ENCODE measurements at regions not wholly inside any gene's neighbourhood (a gene's known extent, or its start where the extent isn't known, plus 50 kb on each side); places are given as distances from the start of the nearest gene placed in this dataset.

- no TSS peak for BruUV-seq (replicated peaks)
- no peak for TF ChIP-seq MAFK (IDR thresholded peaks at IDR 0.05; ENCODE audit: low read depth, low read length)
- CTCF ChIA-PET: no interaction called here
These were observed 825.0 kb upstream of the KLHL29 start for GRCh38 chr2:22560021-22560420.

More at GRCh38 chr2:22560021-22560420, 825.0 kb upstream of the KLHL29 start:
- H2AK9ac ChIP-seq (replicated peaks; ENCODE audit: low read depth, low read length, poor library complexity): no peak overlapping the region
- no peak overlapping the region for H3K4me2 ChIP-seq (ENCODE audit: low read depth, low read length)
- H3K27me3 ChIP-seq (ENCODE audit: control insufficient read depth, insufficient read depth, low read length): no peaks in the 10 kb centered on the region
- no peak overlapping the region for H3K23ac ChIP-seq (ENCODE audit: low read depth, low read length)
- H3K9me3 ChIP-seq (ENCODE audit: control insufficient read depth, insufficient read depth, low read length): peaks cover 10% of the 10 kb centered on the region
- no peaks in the 10 kb centered on the region for H3K79me1 ChIP-seq (ENCODE audit: low read depth in 1 of 2, low read length in 2 of 2)
- intact Hi-C loops (cut with micrococcal nuclease) (no loop called here), in situ Hi-C loops (cut with MboI; ENCODE audit: low sequenced_read_pairs) (no loop called here), dilution Hi-C loops (cut with HindIII; ENCODE audit: low sequenced_read_pairs, unreplicated experiment) (no loop called here)
- H3K36me3 ChIP-seq (ENCODE audit: control insufficient read depth, insufficient read depth, low read length): no peaks in the 10 kb centered on the region
- H3K4ac ChIP-seq (ENCODE audit: low read depth, low read length): no peak overlapping the region
- no peak overlapping the region for H2BK120ac ChIP-seq (ENCODE audit: low read depth, low read length)
- H3K9me1 ChIP-seq (ENCODE audit: insufficient read depth, low read length): no peaks in the 10 kb centered on the region
- H4K8ac ChIP-seq (ENCODE audit: low read depth in 2 of 2, low read length in 2 of 2): no peak overlapping the region
- H3K56ac ChIP-seq (ENCODE audit: extremely low read depth, insufficient read depth, low read length): no peak overlapping the region
- H3K18ac ChIP-seq (ENCODE audit: low read depth, low read length): no peak overlapping the region
- no peak overlapping the region for H2AK5ac ChIP-seq (ENCODE audit: low read depth, low read length)
- WGBS, 2 experiments (ENCODE audit: extremely low coverage in 2 of 2, insufficient read length in 1 of 2): no CpG with 5 or more reads among the region's 5 CpGs
- H4K20me1 ChIP-seq (ENCODE audit: insufficient read depth, low read length): no peaks in the 10 kb centered on the region
- no peak overlapping the region for H2BK5ac ChIP-seq (ENCODE audit: low read depth, low read length, poor library complexity, severe bottlenecking)
- no peaks in the 10 kb centered on the region for H3K4me1 ChIP-seq (ENCODE audit: control insufficient read depth, insufficient read depth, low read length)
- H2AFZ ChIP-seq (replicated peaks; ENCODE audit: low read length, poor library complexity): no peak overlapping the region
- H3K4me3 ChIP-seq (ENCODE audit: insufficient read depth, low read depth, low read length): no peak overlapping the region
- H2BK15ac ChIP-seq (ENCODE audit: low read depth, low read length): no peak overlapping the region
- H4K91ac ChIP-seq (ENCODE audit: insufficient read depth, low read depth, low read length): no peak overlapping the region
- POLR2A ChIA-PET (ENCODE audit: unreplicated experiment): no interaction called here
- H3K9ac ChIP-seq (ENCODE audit: low read depth, low read length): no peak overlapping the region
- no peak overlapping the region for H3K27ac ChIP-seq (ENCODE audit: insufficient read depth, low read length)
- H3K14ac ChIP-seq (replicated peaks; ENCODE audit: low read depth, low read length): no peak overlapping the region
- no peak overlapping the region for H4K5ac ChIP-seq (ENCODE audit: low read depth, low read length)
- DNase-seq (no peak), ATAC-seq (ENCODE audit: low read depth) (no peak)
- no peak overlapping the region for H2BK20ac ChIP-seq (ENCODE audit: low read depth, low read length)

Data from IMR-90 (cell line).